GM12891 (cell line): ENCODE measurements at regions not wholly inside any gene's neighbourhood (a gene's known extent, or its start where the extent isn't known, plus 50 kb on each side); places are given as distances from the start of the nearest gene placed in this dataset.

Source experiments
- DNase-seq: peaks from one replicate; pipeline ENCODE4 v3.0.0; 2011; ENCODE audit warnings: low spot score; ENCODE audit not compliant: insufficient read length
- FAIRE-seq: peaks from 2 replicates; lab custom pipeline; 2011; peaks lifted over from hg19 to GRCh38; lab: Jason Lieb, UNC
- PAX5 ChIP-seq: IDR thresholded peaks from 2 replicates; pipeline ENCODE4 v1.6.1; 2011; ENCODE audit warnings: low read length, moderate library complexity, mild to moderate bottlenecking; ENCODE audit not compliant: insufficient read depth, severe bottlenecking
- POLR2A ChIP-seq: IDR thresholded peaks from 2 replicates; pipeline ENCODE4 v1.6.1; 2011; ENCODE audit warnings: low read depth, low read length, control low read depth
- POLR2AphosphoS5 ChIP-seq: IDR thresholded peaks from 2 replicates; pipeline ENCODE4 v1.6.1; 2011; ENCODE audit warnings: low read depth, low read length, control low read depth
- POU2F2 ChIP-seq: IDR thresholded peaks from 2 replicates; pipeline ENCODE4 v1.6.1; 2011; ENCODE audit warnings: low read depth, mild to moderate bottlenecking, control low read depth, low read length, moderate library complexity
- SPI1 ChIP-seq: IDR thresholded peaks from 2 replicates; pipeline ENCODE4 v1.6.1; 2011; ENCODE audit warnings: low read depth, low read length, control low read depth
- TAF1 ChIP-seq: IDR thresholded peaks from 2 replicates; pipeline ENCODE4 v1.6.1; 2011; ENCODE audit warnings: low read depth, low read length, control low read depth

DNA sequence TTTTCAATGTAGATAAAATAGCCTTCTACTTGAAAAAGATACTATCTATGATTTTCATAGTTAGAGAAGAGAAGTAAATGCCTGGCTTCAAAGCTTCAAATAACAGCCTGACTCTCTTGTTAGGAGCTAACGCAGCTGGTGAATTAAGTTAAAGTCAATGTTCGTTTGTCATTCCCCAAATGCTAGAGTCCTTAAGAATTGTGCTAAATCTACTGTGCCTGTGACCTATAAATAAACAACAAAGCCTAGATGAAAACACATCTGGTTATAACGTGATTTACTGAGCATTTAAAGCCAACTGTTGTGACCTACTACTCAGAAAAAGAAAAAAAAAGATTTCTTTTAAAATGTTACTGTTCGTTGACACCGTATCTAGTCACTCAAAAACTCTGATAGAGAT lies 134.7 kb downstream of the POLR1F start:
- no peak for DNase-seq
- no peak for FAIRE-seq

DNA sequence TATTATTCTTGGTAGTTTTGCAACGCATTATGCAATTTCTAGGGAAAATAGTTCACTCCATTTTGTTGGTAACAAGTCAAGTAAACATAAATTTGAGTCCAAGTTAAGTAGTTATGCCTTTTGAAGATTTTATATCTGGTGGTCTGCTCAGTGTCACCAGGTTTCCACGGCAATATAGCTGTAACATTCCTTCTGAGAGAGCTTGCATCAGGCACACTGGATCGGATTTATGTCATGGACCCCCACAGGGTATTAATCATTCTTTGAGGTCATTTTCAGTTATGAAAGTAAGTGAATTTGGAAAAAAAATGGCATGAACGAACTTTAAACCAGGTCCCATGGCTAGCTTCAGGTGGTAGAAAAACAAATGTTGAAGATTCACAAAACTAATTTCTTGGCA lies 136.3 kb downstream of the POLR1F start:
- no peak for FAIRE-seq
- no peak for TF ChIP-seq POLR2A
- no peak for TF ChIP-seq SPI1
- TF ChIP-seq TAF1 = no peak
- no peak for DNase-seq

More for the DNA sequence above, 134.7 kb downstream of the POLR1F start:
- TF ChIP-seq TAF1 (no peak), PAX5 (no peak), POLR2A (no peak), SPI1 (no peak), POLR2AphosphoS5 (no peak), POU2F2 (no peak)

DNA sequence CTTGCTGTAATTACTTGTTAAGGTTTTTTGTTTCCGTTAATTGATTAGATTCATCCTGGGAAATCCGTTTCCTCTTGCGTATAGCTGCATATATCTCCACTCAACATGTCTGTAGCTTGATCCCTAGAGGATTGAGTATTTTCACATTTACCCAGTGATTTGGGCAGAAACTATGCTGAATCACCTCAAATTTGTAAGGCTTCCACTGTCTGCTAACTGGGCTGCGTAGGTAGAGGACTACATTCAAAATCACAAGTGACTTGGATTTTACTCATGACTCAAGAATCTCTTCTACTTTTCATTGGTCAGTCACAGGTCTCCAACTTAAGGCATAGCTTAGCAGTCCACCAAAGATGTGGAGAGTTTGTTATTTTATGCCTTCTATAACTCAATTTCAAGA lies 141.8 kb downstream of the POLR1F start:
- DNase-seq (no peak), FAIRE-seq (no peak)
- TF ChIP-seq TAF1 (no peak), POLR2AphosphoS5 (no peak), PAX5 (no peak), POU2F2 (no peak), SPI1 (no peak), POLR2A (no peak)

GRCh38 chr7:19565602-19566001 lies 143.2 kb downstream of the POLR1F start:
- no peak for TF ChIP-seq POLR2AphosphoS5
- TF ChIP-seq SPI1 = no peak
- no peak for TF ChIP-seq TAF1
- no peak for TF ChIP-seq POLR2A
- no peak for TF ChIP-seq PAX5
- no peak for TF ChIP-seq POU2F2
- FAIRE-seq (no peak), DNase-seq (no peak)

GRCh38 chr7:19561121-19561805 lies 147.6 kb downstream of the POLR1F start:
- no peak for FAIRE-seq
- TF ChIP-seq SPI1 = no peak
- TF ChIP-seq TAF1 = no peak
- no peak for TF ChIP-seq POU2F2
- TF ChIP-seq PAX5 = no peak
- no peak for TF ChIP-seq POLR2A
- no peak for TF ChIP-seq POLR2AphosphoS5
- no peak for DNase-seq

- DNase-seq = no peak
- TF ChIP-seq POLR2AphosphoS5 (no peak), PAX5 (no peak), SPI1 (no peak), TAF1 (no peak), POLR2A (no peak), POU2F2 (no peak)
- FAIRE-seq = no peak
Observed at GRCh38 chr7:19560111-19560883, 148.5 kb downstream of the POLR1F start.

DNA sequence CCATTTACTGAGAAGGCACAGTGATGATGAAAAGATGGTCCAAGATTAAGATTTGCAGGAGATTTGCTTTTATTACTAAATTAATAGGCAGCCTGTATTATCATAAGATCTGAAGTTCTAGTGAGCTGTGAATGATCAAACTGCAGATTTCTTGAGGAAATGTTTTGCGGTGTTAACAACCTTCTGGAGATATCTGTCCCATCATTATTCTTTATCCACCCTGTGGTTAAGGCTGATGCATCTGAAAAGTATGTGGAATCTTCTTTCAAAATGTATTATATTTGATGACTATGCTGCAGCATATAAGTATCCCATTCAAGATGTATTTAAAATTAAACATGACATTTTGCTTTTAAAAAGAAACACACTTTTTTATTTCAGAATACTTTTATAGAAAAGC lies 150.3 kb downstream of the POLR1F start:
- TF ChIP-seq TAF1 = no peak
- no peak for TF ChIP-seq POLR2A
- TF ChIP-seq SPI1 = no peak
- TF ChIP-seq POLR2AphosphoS5 = no peak
- TF ChIP-seq PAX5 = no peak
- TF ChIP-seq POU2F2 = no peak
- FAIRE-seq = no peak
- DNase-seq = no peak

- no peak for FAIRE-seq
- DNase-seq = no peak
- TF ChIP-seq POLR2AphosphoS5 (no peak), POU2F2 (no peak), PAX5 (no peak), TAF1 (no peak), POLR2A (no peak), SPI1 (no peak)
Observed at GRCh38 chr7:19557726-19558465, 150.9 kb downstream of the POLR1F start.

GRCh38 chr7:19554581-19554980 lies 154.3 kb downstream of the POLR1F start:
- no peak for TF ChIP-seq POLR2AphosphoS5
- no peak for TF ChIP-seq POU2F2
- TF ChIP-seq PAX5 = no peak
- TF ChIP-seq POLR2A = no peak
- TF ChIP-seq SPI1 = no peak
- TF ChIP-seq TAF1 = no peak
- FAIRE-seq = no peak

More at GRCh38 chr7:19554581-19554980, 154.3 kb downstream of the POLR1F start:
- no peak for DNase-seq
